Psoas muscle (tissue), 7 donors: ENCODE measurements at regions not wholly inside any gene's neighbourhood (a gene's known extent, or its start where the extent isn't known, plus 50 kb on each side); places are given as distances from the start of the nearest gene placed in this dataset.
"Not testable (repeated sequence)": the region's sequence is repeated elsewhere in the genome, so short reads cannot be mapped to it uniquely, and the experiment has no call there.

Source experiments
- ATAC-seq, 4 donors: fragments of 200-7000 bp; cut with Tn5 transposase; one replicate each; pipeline ENCODE4 v1.9.1; 2020; ENCODE audit warnings: moderate library complexity in 3 of 4, mild to moderate bottlenecking in 2 of 4
- DNase-seq, 2 donors: peaks; one replicate each; pipeline ENCODE4 v3.0.0-alpha.2; 2020
- H3K27ac ChIP-seq: fragments of 200-600 bp; one replicate; pipeline ENCODE4 v1.8.0; 2022
- H3K27me3 ChIP-seq, 3 donors: fragments of 200-600 bp in 1 of 3; one replicate each; pipeline versions ENCODE4 v1.6.1 to v1.8.0; 2013 to 2022; ENCODE audit warnings: low read length in 2 of 3, mild to moderate bottlenecking in 2 of 3, moderate library complexity in 1 of 3; ENCODE audit not compliant: insufficient read depth in 3 of 3
- H3K36me3 ChIP-seq, 2 donors: fragments of 200-600 bp in 1 of 2; one replicate each; pipeline versions ENCODE4 v1.6.1 to v1.8.0; 2013 to 2022; ENCODE audit warnings: low read depth in 1 of 2, mild to moderate bottlenecking in 1 of 2, moderate library complexity in 1 of 2; ENCODE audit not compliant: insufficient read depth in 1 of 2
- H3K4me1 ChIP-seq: fragments of 200-600 bp; one replicate; pipeline ENCODE4 v1.8.0; 2022
- H3K4me3 ChIP-seq: fragments of 200-600 bp; one replicate; pipeline ENCODE4 v1.8.0; 2022; ENCODE audit warnings: mild to moderate bottlenecking
- H3K9me3 ChIP-seq: fragments of 200-600 bp; one replicate; pipeline ENCODE4 v1.8.0; 2022
- WGBS, 3 donors: extraction: QIAGEN DNeasy Blood & Tissue Kit; methylation state at CpG; one replicate each; pipeline versions ENCODE4 v1.1.6 to v1.1.7; 2013; 5-methylcytosine and 5-hydroxymethylcytosine counted together
- intact Hi-C, 2 donors: fragments of 100-400 bp; cut with DNase I; formaldehyde crosslinking; loops; one replicate each; pipeline versions ENCODE4 v1.11.0 to v1.14.2; 2022
- TF ChIP-seq, protein P1 (sequence below): fragments of 200-600 bp; IDR thresholded peaks from one replicate; pipeline ENCODE4 v1.8.0; 2022; ENCODE audit warnings: antibody characterized with exemption
- donor health status: healthy with polysubstance abuse.
- donor health status: DM: no; HTN: no; CAD: no; lungs with moderate emphysema.
- donor health status: Bipolar disorder and iron deficiency.
- donor health status: healthy.
- donor health status: DM: yes; HTN: yes; CAD: no.
- donor health status: DM: no; HTN: no; CAD: no.
- donor health status: DM: yes; HTN: yes; CAD: no.

DNA sequence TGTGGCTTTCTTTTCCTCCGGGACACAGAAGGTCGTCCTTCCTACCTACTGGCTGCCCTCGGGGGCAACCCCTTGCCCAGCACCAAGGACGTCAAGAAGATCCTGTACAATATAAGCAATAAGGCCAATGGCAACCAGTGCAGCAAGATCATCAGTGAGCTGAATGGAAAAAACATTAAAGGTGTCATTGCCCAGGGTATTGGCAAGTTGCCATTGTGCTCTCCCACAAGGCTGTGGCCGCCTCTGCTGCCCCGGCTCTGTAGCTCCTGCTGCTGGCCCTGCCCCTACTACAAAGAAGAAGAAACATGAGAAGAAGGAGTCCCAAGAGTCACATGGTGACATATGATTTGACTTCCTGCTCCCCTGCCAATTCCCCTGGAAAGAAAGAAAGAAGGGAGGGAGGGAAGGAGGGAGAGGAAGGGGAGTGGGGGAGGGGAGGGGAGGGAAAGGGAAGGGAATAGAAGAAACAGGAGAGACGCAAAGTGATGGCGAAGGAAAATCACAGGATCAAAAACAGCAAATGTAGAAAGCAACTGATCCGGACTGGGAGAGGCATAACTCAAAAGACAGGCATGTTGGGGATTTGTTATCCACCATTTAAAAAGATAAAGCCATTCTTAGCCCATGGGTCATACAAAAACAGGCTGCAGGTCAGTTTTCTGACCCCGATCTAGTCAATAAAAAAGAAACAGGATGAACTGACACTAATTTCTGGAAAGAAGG is 61.3 kb upstream of the RESF1 start:
- Histone ChIP-seq H3K4me3 (no peak overlapping the region), H3K9me3 (no peaks in the 10 kb centered on the region), H3K27me3 (no peaks in the 10 kb centered on the region), H3K36me3 (no peaks in the 10 kb centered on the region), H3K27ac (no peak overlapping the region), H3K4me1 (no peaks in the 10 kb centered on the region)
- ATAC-seq, result peak in 2 of 4 donors; percentile 43 to 49
- TF ChIP-seq, protein P1, sequence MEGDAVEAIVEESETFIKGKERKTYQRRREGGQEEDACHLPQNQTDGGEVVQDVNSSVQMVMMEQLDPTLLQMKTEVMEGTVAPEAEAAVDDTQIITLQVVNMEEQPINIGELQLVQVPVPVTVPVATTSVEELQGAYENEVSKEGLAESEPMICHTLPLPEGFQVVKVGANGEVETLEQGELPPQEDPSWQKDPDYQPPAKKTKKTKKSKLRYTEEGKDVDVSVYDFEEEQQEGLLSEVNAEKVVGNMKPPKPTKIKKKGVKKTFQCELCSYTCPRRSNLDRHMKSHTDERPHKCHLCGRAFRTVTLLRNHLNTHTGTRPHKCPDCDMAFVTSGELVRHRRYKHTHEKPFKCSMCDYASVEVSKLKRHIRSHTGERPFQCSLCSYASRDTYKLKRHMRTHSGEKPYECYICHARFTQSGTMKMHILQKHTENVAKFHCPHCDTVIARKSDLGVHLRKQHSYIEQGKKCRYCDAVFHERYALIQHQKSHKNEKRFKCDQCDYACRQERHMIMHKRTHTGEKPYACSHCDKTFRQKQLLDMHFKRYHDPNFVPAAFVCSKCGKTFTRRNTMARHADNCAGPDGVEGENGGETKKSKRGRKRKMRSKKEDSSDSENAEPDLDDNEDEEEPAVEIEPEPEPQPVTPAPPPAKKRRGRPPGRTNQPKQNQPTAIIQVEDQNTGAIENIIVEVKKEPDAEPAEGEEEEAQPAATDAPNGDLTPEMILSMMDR, result no peak
- peak in 1 of 2 donors; percentile 19 for DNase-seq
- intact Hi-C loops, result no loop called here
- WGBS, 3 donors, result 22 to 25% (median 24%) methylated on average over 10 of the region's 10 CpGs

DNA sequence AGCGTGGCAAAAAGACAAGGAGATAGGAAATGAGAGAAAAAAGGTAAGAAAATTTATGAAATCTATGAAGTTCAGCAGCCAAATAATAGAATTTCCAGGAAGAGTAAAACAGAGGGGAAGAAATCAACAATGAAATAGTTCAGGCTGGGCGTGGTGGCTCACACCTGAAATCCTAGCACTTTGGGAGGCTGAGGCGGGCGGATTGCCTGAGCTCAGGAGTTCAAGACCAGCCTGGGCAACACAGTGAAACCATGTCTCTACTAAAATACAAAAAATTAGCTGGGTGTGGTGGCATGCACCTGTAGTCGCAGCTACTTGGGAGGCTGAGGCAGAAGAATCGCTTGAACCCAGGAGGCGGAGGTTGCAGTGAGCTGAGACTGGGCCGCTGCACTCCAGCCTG is 62.1 kb upstream of the RESF1 start:
- H3K27ac ChIP-seq, H3K9me3 ChIP-seq, H3K4me3 ChIP-seq, DNase-seq, H3K4me1 ChIP-seq, H3K36me3 ChIP-seq, H3K27me3 ChIP-seq, ATAC-seq, intact Hi-C loops: not testable (repeated sequence)
- 93 to 95% (median 94%) methylated on average over 8 of the region's 8 CpGs for WGBS, 3 donors

DNA sequence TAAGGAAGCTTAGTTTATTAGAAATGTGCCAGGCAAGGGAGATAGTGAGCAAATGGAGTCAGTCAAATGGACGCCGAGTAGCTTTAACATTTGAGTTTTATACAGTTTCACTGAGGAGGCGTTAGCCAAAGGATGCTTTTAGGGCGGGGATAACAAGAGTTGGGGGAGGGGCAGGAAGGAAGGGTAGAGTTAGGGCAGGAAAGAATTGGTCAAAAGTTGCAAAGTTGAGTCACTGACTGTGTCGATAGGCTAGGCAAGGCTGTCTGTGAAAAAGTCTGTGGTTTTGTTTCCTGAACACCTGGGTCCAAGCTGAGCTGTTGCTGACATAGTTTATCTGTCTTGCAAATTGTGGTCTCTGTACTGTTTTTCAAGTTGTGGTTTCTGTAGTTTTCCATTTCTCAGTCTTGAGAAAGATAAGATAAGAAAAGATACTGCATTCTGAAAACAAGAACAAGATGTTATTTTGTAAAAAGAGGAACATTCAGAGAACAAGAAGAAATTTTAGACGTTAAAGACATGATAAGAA is 62.6 kb upstream of the RESF1 start:
- Histone ChIP-seq H3K9me3 (no peaks in the 10 kb centered on the region), H3K36me3 (no peaks in the 10 kb centered on the region), H3K27ac (no peak overlapping the region), H3K4me3 (no peak overlapping the region), H3K4me1 (no peaks in the 10 kb centered on the region), H3K27me3 (no peaks in the 10 kb centered on the region)
- intact Hi-C loops, result no loop called here
- TF ChIP-seq, protein P1, result no peak
- DNase-seq (no peak), ATAC-seq (no peak)
- WGBS, 3 donors, result 49 to 62% (median 50%) methylated on average over 6 of the region's 6 CpGs

DNA sequence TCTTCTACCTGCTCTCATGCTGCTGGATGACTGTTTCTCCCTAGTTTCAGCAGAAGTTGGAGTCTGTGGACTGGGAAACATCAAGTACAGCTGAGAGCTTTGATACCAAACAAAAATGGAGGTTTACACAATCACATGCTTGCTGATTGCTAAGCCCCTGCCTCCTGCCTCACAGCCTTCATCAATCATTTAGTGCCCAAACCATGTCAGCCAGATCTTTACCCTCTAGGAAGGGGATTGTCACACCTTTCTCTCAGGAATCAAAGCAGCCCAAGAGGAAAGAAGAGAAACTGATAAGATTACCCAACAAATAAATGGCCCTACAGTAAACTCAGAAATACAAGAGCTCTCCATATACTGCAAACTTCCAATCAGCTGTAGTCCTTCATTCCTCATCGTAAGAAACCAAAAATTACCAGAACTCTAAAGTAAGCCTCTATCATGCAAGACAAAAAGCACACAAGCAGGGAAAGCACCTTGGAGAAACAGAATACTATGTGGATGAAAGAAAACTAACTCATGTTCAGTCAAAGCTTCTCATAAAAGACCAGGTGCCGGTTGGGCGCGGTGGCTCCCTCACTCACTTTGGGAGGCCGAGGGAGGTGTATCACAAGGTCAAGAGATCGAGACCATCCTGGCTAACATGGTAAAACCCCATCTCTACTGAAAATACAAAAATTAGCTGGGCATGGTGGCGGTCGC is 63.6 kb upstream of the RESF1 start:
- Histone ChIP-seq H3K36me3 (no peaks in the 10 kb centered on the region), H3K9me3 (no peaks in the 10 kb centered on the region), H3K27ac (no peak overlapping the region), H3K4me1 (no peaks in the 10 kb centered on the region), H3K4me3 (no peak overlapping the region), H3K27me3 (no peaks in the 10 kb centered on the region)
- DNase-seq (no peak), ATAC-seq (no peak)
- WGBS, 3 donors, result 91 to 93% (median 91%) methylated on average over 8 of the region's 8 CpGs
- TF ChIP-seq, protein P1, result no peak
- intact Hi-C loops, result no loop called here
